PC-3 (cell line): ENCODE measurements at regions not wholly inside any gene's neighbourhood (a gene's known extent, or its start where the extent isn't known, plus 50 kb on each side); places are given as distances from the start of the nearest gene placed in this dataset.

Experiments
- EZH2phosphoT487 ChIP-seq: fragments of 300-600 bp; sonication (generic); IDR thresholded peaks from 2 replicates; pipeline ENCODE4 v1.6.1; 2018; ENCODE audit warnings: mild to moderate bottlenecking, antibody characterized with exemption, low read length, borderline replicate concordance
- TF ChIP-seq, protein P1 (sequence below): fragments of 300-600 bp; sonication (generic); conservative IDR thresholded peaks from 2 replicates; pipeline ENCODE4 v1.5.1; 2017; ENCODE audit warnings: antibody characterized with exemption, low read depth, mild to moderate bottlenecking, low read length

- TF ChIP-seq, protein P1, sequence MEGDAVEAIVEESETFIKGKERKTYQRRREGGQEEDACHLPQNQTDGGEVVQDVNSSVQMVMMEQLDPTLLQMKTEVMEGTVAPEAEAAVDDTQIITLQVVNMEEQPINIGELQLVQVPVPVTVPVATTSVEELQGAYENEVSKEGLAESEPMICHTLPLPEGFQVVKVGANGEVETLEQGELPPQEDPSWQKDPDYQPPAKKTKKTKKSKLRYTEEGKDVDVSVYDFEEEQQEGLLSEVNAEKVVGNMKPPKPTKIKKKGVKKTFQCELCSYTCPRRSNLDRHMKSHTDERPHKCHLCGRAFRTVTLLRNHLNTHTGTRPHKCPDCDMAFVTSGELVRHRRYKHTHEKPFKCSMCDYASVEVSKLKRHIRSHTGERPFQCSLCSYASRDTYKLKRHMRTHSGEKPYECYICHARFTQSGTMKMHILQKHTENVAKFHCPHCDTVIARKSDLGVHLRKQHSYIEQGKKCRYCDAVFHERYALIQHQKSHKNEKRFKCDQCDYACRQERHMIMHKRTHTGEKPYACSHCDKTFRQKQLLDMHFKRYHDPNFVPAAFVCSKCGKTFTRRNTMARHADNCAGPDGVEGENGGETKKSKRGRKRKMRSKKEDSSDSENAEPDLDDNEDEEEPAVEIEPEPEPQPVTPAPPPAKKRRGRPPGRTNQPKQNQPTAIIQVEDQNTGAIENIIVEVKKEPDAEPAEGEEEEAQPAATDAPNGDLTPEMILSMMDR, result no peak
- TF ChIP-seq EZH2phosphoT487, result no peak
Observed at GRCh38 chr4:175973027-175973923, 92.4 kb upstream of the WDR17 start.
